WTC11 (cell line): ENCODE measurements at regions not wholly inside any gene's neighbourhood (a gene's known extent, or its start where the extent isn't known, plus 50 kb on each side); places are given as distances from the start of the nearest gene placed in this dataset.

Source experiments
- ATAC-seq: fragments of 200-7000 bp; cut with Tn5 transposase; 2 replicates; pipeline ENCODE4 v1.10.0; 2021; ENCODE audit warnings: mild to moderate bottlenecking, moderate library complexity
- CTCF ChIA-PET: fragments of 300-600 bp; sonication (Branson Sonifier 250); formaldehyde crosslinking; loops from one replicate; lab custom pipeline; 2021; ENCODE audit warnings: antibody characterized with exemption; lab: Charles Lee
- POLR2A ChIA-PET: fragments of 350-600 bp; sonication (Branson Sonifier 250); formaldehyde crosslinking; loops from one replicate; lab custom pipeline; 2021; ENCODE audit warnings: antibody characterized with exemption; lab: Charles Lee
- DNase-seq: peaks from one replicate; pipeline ENCODE4 v3.0.0; 2021; ENCODE audit warnings: low spot score
- H3K27ac Mint-ChIP-seq: 2 replicates; pipeline ENCODE4 v1.8.0; 2021; ENCODE audit warnings: mixed read lengths
- H3K27me3 Mint-ChIP-seq: 2 replicates; pipeline ENCODE4 v1.8.0; 2021; ENCODE audit warnings: low read depth, mild to moderate bottlenecking, moderate library complexity, mixed read lengths
- H3K36me3 Mint-ChIP-seq: 2 replicates; pipeline ENCODE4 v1.8.0; 2021; ENCODE audit warnings: mixed read lengths
- H3K4me1 Mint-ChIP-seq: 2 replicates; pipeline ENCODE4 v1.8.0; 2022; ENCODE audit warnings: mixed read lengths
- H3K4me3 Mint-ChIP-seq: 2 replicates; pipeline ENCODE4 v1.8.0; 2021; ENCODE audit warnings: mild to moderate bottlenecking, moderate library complexity, mixed read lengths
- H3K9me3 Mint-ChIP-seq: 2 replicates; pipeline ENCODE4 v1.8.0; 2021; ENCODE audit warnings: mixed read lengths
- E2F5 ChIP-seq: sonication (generic); formaldehyde crosslinking; IDR thresholded peaks from 2 replicates; pipeline ENCODE4 v1.8.1; 2022; ENCODE audit warnings: mild to moderate bottlenecking, moderate library complexity, missing genetic modification reagents
- ESRRA ChIP-seq: sonication (generic); formaldehyde crosslinking; IDR thresholded peaks from 2 replicates; pipeline ENCODE4 v1.8.1; 2022; ENCODE audit warnings: mild to moderate bottlenecking, missing genetic modification reagents, borderline replicate concordance
- GABPB1 ChIP-seq: sonication (generic); formaldehyde crosslinking; IDR thresholded peaks from 2 replicates; pipeline ENCODE4 v1.8.1; 2023; ENCODE audit warnings: mild to moderate bottlenecking, missing genetic modification reagents
- GTF2I ChIP-seq: fragments of 250-450 bp; sonication (Bioruptor Pico); conservative IDR thresholded peaks from 2 replicates; pipeline ENCODE4 v1.4.0; 2021; ENCODE audit warnings: mild to moderate bottlenecking
- NFYB ChIP-seq: sonication (generic); formaldehyde crosslinking; conservative IDR thresholded peaks from 2 replicates; pipeline ENCODE4 v1.8.0; 2022; ENCODE audit warnings: low read depth, missing genetic modification reagents
- PRRX2 ChIP-seq: fragments of 250-450 bp; sonication (Bioruptor Pico); IDR thresholded peaks from 2 replicates; pipeline ENCODE4 v1.8.0; 2021; ENCODE audit warnings: mild to moderate bottlenecking
- ZNF232 ChIP-seq: sonication (generic); formaldehyde crosslinking; IDR thresholded peaks from 2 replicates; pipeline ENCODE4 v1.8.0; 2022; ENCODE audit warnings: mild to moderate bottlenecking, missing genetic modification reagents
- ZNF317 ChIP-seq: sonication (generic); formaldehyde crosslinking; IDR thresholded peaks from 2 replicates; pipeline ENCODE4 v1.8.1; 2023; ENCODE audit warnings: low read depth, mild to moderate bottlenecking, moderate library complexity, missing genetic modification reagents, borderline replicate concordance
- ZSCAN18 ChIP-seq: fragments of 250-450 bp; sonication (Bioruptor Pico); IDR thresholded peaks from 2 replicates; pipeline ENCODE4 v2.1.2; 2022; ENCODE audit warnings: mild to moderate bottlenecking, moderate library complexity
- TF ChIP-seq, protein P1 (sequence below): fragments of 250-450 bp; sonication (Bioruptor Pico); conservative IDR thresholded peaks from 2 replicates; pipeline ENCODE4 v1.9.0; 2021; ENCODE audit warnings: mild to moderate bottlenecking
- TF ChIP-seq, protein P2 (sequence below): fragments of 250-450 bp; sonication (Bioruptor Pico); IDR thresholded peaks from 2 replicates; pipeline ENCODE4 v1.8.0; 2021; ENCODE audit warnings: mild to moderate bottlenecking

DNA sequence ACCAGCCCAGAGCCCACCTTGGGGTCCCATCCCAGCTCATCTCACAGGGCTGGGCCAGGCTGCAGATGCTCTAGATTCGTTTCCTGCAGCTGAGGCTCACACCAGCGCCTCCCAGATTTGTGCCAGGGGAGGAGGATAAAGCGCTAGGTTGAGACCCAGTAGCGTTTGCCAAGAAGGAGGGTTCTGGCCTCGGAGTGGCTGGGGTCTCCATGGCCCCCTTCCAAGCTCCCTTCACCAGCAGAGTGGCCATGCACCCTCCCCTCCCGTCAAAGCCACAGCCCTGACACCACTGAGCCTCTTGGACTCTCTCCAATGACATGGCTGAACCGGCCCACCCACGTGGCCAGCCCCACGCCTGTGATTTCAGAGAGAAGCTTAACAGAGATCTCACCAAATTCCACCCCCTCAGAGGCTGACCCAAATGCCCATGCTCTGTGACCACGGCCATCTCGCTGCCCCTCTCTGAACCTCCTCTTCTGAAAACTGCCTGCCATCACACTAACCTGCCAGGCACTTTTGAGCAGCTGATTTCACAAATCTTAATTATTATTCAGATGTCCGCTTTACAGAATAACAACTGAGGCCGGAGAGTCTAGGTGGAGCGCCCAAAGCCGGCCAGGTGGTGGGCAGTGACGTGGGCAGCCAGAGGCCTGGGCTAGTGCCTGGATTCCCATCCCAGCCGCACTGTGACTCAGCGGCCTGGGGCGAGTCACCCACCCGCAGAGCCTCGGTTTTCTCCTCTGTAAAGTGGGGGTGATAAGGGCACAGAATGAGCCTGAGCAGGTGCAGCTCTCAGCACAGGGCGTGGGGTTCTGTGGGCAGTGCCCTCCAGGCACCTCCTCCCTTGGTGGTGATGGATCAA lies 155.7 kb downstream of the C9orf50 start:
- H3K9me3 Mint-ChIP-seq, result no peaks in the 10 kb centered on the region
- ATAC-seq, result no peak
- ChIA-PET POLR2A (no interaction called here), CTCF (interaction anchor here (0.6 to 2.5 kb wide), 7 partner anchors 17 to 325 kb away, joined by 3 to 7 read pairs (median 3); no protein-coding TSS in a partner anchor)
- DNase-seq, result no peak
- no peak overlapping the region for H3K27ac Mint-ChIP-seq
- TF ChIP-seq, protein P1, sequence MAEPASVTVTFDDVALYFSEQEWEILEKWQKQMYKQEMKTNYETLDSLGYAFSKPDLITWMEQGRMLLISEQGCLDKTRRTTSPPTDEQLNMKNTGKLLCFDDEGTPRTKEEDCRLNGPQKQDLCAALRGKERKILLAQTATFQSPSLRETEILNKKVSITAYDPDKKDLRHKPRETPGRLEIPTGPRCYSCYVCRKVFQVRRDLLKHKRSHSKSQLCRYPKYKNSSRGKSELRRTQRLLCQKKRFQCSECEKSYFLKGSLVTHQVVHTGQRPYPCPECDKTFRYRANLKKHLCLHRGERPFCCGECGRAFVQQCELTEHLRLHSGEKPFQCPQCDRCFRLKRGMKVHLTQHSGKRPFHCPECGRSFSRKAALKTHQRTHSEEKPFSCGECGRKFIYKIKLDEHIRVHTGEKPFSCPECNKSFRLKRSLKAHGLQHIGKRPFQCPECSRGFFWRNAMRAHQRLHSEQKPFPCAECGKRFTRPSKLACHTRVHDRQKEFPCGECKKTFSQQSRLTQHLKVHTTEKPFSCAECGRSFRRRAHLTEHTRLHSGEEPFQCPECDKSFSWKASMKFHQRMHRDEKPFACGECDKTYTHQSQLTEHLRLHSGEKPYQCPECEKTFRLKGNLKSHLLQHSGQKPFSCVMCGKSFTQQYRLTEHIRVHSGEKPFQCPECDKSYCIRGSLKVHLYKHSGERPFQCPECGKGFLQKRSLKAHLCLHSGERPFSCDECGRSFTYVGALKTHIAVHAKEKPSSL, result no peak
- TF ChIP-seq GTF2I (CRISPR knock-in tag), result 0 out of 2 replicates have a peak, but pooled peaks have one; percentile 21
- peaks cover 46% of the 10 kb centered on the region for H3K4me1 Mint-ChIP-seq
- no peak overlapping the region for H3K4me3 Mint-ChIP-seq
- peaks cover 7% of the 10 kb centered on the region for H3K27me3 Mint-ChIP-seq
- H3K36me3 Mint-ChIP-seq, result no peaks in the 10 kb centered on the region

DNA sequence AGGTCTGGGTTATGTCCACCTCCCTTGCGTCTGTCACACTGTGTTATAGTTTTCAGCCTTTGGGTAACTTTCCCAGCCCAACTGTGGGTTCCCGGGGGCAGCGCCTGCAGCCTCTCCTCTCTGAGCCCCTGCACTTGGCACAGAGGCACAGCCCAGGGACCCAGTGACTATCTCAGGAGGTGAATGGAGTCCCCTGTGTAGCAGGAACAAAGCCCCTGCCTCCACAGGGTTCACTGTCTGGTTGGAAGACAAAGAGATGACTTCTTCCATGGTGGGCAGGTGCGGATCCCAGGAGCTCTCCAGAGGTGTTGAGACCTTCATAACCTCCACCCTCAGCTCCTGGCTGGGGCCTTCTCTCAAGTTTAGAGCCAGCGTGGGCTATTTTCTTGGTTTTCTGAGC lies 156.9 kb downstream of the C9orf50 start:
- no peak for DNase-seq
- H3K4me3 Mint-ChIP-seq, result no peak overlapping the region
- CTCF ChIA-PET, result interaction anchor here (0.6 to 2.5 kb wide), 8 partner anchors 44 to 332 kb away, joined by 3 to 7 read pairs (median 3); no protein-coding TSS in a partner anchor
- no peak overlapping the region for H3K27ac Mint-ChIP-seq
- POLR2A ChIA-PET, result interaction anchor here (1.5 kb wide), 1 partner anchor 19 kb away, joined by 4 read pairs; no protein-coding TSS in a partner anchor
- H3K4me1 Mint-ChIP-seq, result peaks cover 36% of the 10 kb centered on the region
- H3K27me3 Mint-ChIP-seq, result peaks cover 12% of the 10 kb centered on the region
- TF ChIP-seq ESRRA (CRISPR knock-in tag) (no peak), ZNF317 (no peak), ZNF232 (CRISPR knock-in tag) (no peak), NFYB (CRISPR knock-in tag) (no peak), GABPB1 (CRISPR knock-in tag) (no peak), E2F5 (CRISPR knock-in tag) (no peak), ZSCAN18 (CRISPR knock-in tag) (no peak)
- TF ChIP-seq, protein P2, sequence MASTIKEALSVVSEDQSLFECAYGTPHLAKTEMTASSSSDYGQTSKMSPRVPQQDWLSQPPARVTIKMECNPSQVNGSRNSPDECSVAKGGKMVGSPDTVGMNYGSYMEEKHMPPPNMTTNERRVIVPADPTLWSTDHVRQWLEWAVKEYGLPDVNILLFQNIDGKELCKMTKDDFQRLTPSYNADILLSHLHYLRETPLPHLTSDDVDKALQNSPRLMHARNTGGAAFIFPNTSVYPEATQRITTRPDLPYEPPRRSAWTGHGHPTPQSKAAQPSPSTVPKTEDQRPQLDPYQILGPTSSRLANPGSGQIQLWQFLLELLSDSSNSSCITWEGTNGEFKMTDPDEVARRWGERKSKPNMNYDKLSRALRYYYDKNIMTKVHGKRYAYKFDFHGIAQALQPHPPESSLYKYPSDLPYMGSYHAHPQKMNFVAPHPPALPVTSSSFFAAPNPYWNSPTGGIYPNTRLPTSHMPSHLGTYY (CRISPR knock-in tag), result no peak
- TF ChIP-seq, all 79 proteins: peak for 0
- no peaks in the 10 kb centered on the region for H3K9me3 Mint-ChIP-seq
- no peak for ATAC-seq
- H3K36me3 Mint-ChIP-seq, result no peaks in the 10 kb centered on the region

DNA sequence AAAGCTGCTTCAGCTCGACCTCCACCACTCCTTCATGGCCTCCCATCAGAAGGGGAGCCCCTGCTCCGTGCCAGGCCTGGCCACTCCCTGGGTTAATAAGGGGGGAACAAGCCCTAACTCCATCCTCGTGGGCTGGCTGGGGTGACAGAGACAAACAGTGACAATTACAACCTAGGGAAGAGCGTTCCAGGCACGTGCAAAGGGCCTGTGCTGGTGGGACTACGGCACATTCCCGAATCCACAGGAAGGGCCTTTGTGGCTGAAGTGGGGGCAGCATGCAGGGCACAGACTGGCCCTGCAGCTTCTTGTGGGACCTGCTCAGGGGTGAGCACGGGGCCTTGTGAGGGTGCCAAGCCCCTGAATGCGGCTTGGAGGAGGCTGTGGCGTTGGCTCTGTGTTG lies 157.4 kb downstream of the C9orf50 start:
- peaks cover 34% of the 10 kb centered on the region for H3K4me1 Mint-ChIP-seq
- H3K27ac Mint-ChIP-seq, result no peak overlapping the region
- CTCF ChIA-PET, result interaction anchor here (0.6 to 2.5 kb wide), 5 partner anchors 43 to 332 kb away, joined by 3 to 7 read pairs (median 3); no protein-coding TSS in a partner anchor
- TF ChIP-seq PRRX2 (no peak), GTF2I (CRISPR knock-in tag) (0 out of 2 replicates have a peak, but pooled peaks have one; percentile 30)
- POLR2A ChIA-PET, result interaction anchor here (1.5 kb wide), 1 partner anchor 20 kb away, joined by 4 read pairs; no protein-coding TSS in a partner anchor
- H3K27me3 Mint-ChIP-seq, result peaks cover 13% of the 10 kb centered on the region
- H3K9me3 Mint-ChIP-seq, result no peaks in the 10 kb centered on the region
- ATAC-seq, result no peak
- H3K4me3 Mint-ChIP-seq, result no peak overlapping the region
- H3K36me3 Mint-ChIP-seq, result no peaks in the 10 kb centered on the region
- no peak for DNase-seq
